Testis (tissue), 2 donors: ENCODE measurements at regions not wholly inside any gene's neighbourhood (a gene's known extent, or its start where the extent isn't known, plus 50 kb on each side); places are given as distances from the start of the nearest gene placed in this dataset.

Source experiments
- POLR2A ChIP-seq: fragments of 450-650 bp; IDR thresholded peaks from one replicate; pipeline ENCODE4 v1.6.1; 2017; ENCODE audit warnings: antibody characterized with exemption, mild to moderate bottlenecking, moderate library complexity
- TF ChIP-seq, protein P1 (sequence below), 3 experiments: fragments of 450-650 bp in 2 of 3; fragments of 200-600 bp in 1 of 3; sonication (generic) in 1 of 3; IDR thresholded peaks; one replicate each; pipeline ENCODE4 v1.5.1; 2016 to 2019; ENCODE audit warnings: antibody characterized with exemption in 3 of 3, mild to moderate bottlenecking in 2 of 3, moderate library complexity in 1 of 3

GRCh38 chrX:55326985-55327384, 62.3 kb upstream of the PAGE3 start:
- TF ChIP-seq, protein P1, sequence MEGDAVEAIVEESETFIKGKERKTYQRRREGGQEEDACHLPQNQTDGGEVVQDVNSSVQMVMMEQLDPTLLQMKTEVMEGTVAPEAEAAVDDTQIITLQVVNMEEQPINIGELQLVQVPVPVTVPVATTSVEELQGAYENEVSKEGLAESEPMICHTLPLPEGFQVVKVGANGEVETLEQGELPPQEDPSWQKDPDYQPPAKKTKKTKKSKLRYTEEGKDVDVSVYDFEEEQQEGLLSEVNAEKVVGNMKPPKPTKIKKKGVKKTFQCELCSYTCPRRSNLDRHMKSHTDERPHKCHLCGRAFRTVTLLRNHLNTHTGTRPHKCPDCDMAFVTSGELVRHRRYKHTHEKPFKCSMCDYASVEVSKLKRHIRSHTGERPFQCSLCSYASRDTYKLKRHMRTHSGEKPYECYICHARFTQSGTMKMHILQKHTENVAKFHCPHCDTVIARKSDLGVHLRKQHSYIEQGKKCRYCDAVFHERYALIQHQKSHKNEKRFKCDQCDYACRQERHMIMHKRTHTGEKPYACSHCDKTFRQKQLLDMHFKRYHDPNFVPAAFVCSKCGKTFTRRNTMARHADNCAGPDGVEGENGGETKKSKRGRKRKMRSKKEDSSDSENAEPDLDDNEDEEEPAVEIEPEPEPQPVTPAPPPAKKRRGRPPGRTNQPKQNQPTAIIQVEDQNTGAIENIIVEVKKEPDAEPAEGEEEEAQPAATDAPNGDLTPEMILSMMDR (IDR thresholded peaks at IDR 0.05), result no peak
- no peak for TF ChIP-seq POLR2A
